GM18870 (cell line): ENCODE measurements at regions not wholly inside any gene's neighbourhood (a gene's known extent, or its start where the extent isn't known, plus 50 kb on each side); places are given as distances from the start of the nearest gene placed in this dataset.
"Not testable (repeated sequence)": the region's sequence is repeated elsewhere in the genome, so short reads cannot be mapped to it uniquely, and the experiment has no call there.

Source experiments
- ATAC-seq: cut with Tn5 transposase; IDR thresholded peaks from one replicate; pipeline ENCODE4 v1.9.1; 2021; ENCODE audit warnings: moderate library complexity; ENCODE audit not compliant: unreplicated experiment

- no peak for ATAC-seq
Measured at GRCh38 chr12:31906557-31907301, 52.5 kb upstream of the RESF1 start.

GRCh38 chr12:31903025-31903424, 56.2 kb upstream of the RESF1 start:
- no peak for ATAC-seq

- no peak for ATAC-seq
Measured at GRCh38 chr12:31900271-31900670, 58.9 kb upstream of the RESF1 start.

GRCh38 chr12:31899109-31899508, 60.1 kb upstream of the RESF1 start:
- no peak for ATAC-seq

- no peak for ATAC-seq
Measured at GRCh38 chr12:31897781-31898503, 61.3 kb upstream of the RESF1 start.

- ATAC-seq, result not testable (repeated sequence)
Measured at GRCh38 chr12:31897092-31897491, 62.1 kb upstream of the RESF1 start.

- ATAC-seq, result peak; percentile 99
Measured at GRCh38 chr12:31896514-31897039, 62.6 kb upstream of the RESF1 start.

- no peak for ATAC-seq
Measured at GRCh38 chr12:31895449-31896150, 63.6 kb upstream of the RESF1 start.

GRCh38 chr12:31890295-31891285, 68.6 kb upstream of the RESF1 start:
- no peak for ATAC-seq

- ATAC-seq, result no peak
Measured at GRCh38 chr12:31887109-31887811, 72.0 kb upstream of the RESF1 start.

GRCh38 chr12:31882682-31883081, 76.5 kb upstream of the RESF1 start:
- ATAC-seq, result not testable (repeated sequence)

GRCh38 chr12:31880340-31880739, 78.9 kb upstream of the RESF1 start:
- ATAC-seq, result no peak

GRCh38 chr12:31877884-31878283, 81.3 kb upstream of the RESF1 start:
- no peak for ATAC-seq

- no peak for ATAC-seq
Measured at GRCh38 chr12:31876568-31877424, 82.4 kb upstream of the RESF1 start.

GRCh38 chr12:31875609-31875964, 83.6 kb upstream of the RESF1 start:
- ATAC-seq, result no peak

GRCh38 chr12:31874961-31875608, 84.1 kb upstream of the RESF1 start:
- peak; percentile 74 for ATAC-seq

- ATAC-seq, result no peak
Measured at GRCh38 chr12:31872831-31873604, 86.2 kb upstream of the RESF1 start.

GRCh38 chr12:31869972-31870371, 89.2 kb upstream of the RESF1 start:
- no peak for ATAC-seq
